ENCODE measurements at regions not wholly inside any gene's neighbourhood (a gene's known extent, or its start where the extent isn't known, plus 50 kb on each side); places are given as distances from the start of the nearest gene placed in this dataset.

GRCh38 chr5:104080646-104081175, 518.1 kb upstream of the NUDT12 start:
- TF ChIP-seq GATA2 (IDR thresholded peaks at IDR 0.05; ENCODE audit: low read depth, low read length) (no peak), GATA3 (IDR thresholded peaks at IDR 0.05; ENCODE audit: low read depth, low read length) (no peak)
